A673 (cell line): ENCODE measurements at regions not wholly inside any gene's neighbourhood (a gene's known extent, or its start where the extent isn't known, plus 50 kb on each side); places are given as distances from the start of the nearest gene placed in this dataset.
"Not testable (repeated sequence)": the region's sequence is repeated elsewhere in the genome, so short reads cannot be mapped to it uniquely, and the experiment has no call there.

Experiments used
- CTCF ChIP-seq: fragments of 300-800, 200-600 bp; sonication (generic); conservative IDR thresholded peaks from 2 replicates; pipeline ENCODE4 v1.5.1; 2017; ENCODE audit warnings: low read depth, mild to moderate bottlenecking, antibody characterized with exemption, low read length, moderate library complexity, mixed read lengths
- EZH2 ChIP-seq: fragments of 200-600 bp; sonication (generic); IDR thresholded peaks from 2 replicates; pipeline ENCODE4 v1.6.1; 2017; ENCODE audit warnings: borderline replicate concordance, low read depth, mild to moderate bottlenecking, mixed read lengths, antibody characterized with exemption, low read length; ENCODE audit not compliant: poor library complexity, severe bottlenecking

GRCh38 chr11:3538220-3538619, 103.6 kb downstream of the ART5 start:
- TF ChIP-seq CTCF, EZH2: not testable (repeated sequence)
